ENCODE measurements at regions not wholly inside any gene's neighbourhood (a gene's known extent, or its start where the extent isn't known, plus 50 kb on each side); places are given as distances from the start of the nearest gene placed in this dataset.

DNA sequence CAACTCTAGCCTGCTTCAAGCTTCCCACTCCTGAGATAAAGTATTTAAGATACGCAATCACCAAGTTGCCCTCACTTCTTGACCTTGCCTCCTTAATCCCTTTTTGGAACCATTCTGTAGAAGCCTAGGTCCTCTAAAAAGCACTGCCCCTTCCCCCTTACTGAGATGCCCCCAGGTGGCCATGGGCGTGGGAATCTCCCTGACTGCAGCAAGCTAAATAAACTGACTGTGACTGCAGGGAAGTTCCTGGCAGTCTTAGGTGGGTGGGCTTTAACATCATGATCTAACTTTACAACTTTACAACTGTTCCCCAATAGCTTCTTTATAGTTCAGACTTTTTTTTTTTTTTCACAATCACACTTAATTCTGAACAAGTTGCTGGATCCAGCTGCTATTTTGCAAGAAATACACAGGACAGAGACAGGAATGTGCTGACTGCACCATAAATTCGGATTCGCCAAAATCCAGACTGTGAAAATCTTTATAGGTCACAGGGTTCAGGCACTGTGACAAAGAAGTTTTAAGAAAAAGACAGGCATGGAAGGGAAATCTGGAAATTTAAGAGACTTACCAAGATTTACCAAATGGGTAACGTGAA is 344.2 kb upstream of the SULF2 start:
- TF ChIP-seq, protein P1, sequence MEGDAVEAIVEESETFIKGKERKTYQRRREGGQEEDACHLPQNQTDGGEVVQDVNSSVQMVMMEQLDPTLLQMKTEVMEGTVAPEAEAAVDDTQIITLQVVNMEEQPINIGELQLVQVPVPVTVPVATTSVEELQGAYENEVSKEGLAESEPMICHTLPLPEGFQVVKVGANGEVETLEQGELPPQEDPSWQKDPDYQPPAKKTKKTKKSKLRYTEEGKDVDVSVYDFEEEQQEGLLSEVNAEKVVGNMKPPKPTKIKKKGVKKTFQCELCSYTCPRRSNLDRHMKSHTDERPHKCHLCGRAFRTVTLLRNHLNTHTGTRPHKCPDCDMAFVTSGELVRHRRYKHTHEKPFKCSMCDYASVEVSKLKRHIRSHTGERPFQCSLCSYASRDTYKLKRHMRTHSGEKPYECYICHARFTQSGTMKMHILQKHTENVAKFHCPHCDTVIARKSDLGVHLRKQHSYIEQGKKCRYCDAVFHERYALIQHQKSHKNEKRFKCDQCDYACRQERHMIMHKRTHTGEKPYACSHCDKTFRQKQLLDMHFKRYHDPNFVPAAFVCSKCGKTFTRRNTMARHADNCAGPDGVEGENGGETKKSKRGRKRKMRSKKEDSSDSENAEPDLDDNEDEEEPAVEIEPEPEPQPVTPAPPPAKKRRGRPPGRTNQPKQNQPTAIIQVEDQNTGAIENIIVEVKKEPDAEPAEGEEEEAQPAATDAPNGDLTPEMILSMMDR (IDR thresholded peaks at IDR 0.05), result no peak
- TF ChIP-seq POLR2A (IDR thresholded peaks at IDR 0.05), result no peak
